Heart right ventricle (tissue), 16 donors: ENCODE measurements at regions not wholly inside any gene's neighbourhood (a gene's known extent, or its start where the extent isn't known, plus 50 kb on each side); places are given as distances from the start of the nearest gene placed in this dataset.

Source experiments
- ATAC-seq, 8 donors: fragments of 200-7000 bp; cut with Tn5 transposase; one replicate each; pipeline ENCODE4 v1.9.1; 2020; ENCODE audit warnings: mild to moderate bottlenecking in 8 of 8, moderate library complexity in 8 of 8, moderate number of reproducible peaks in 1 of 8
- DNase-seq, 2 donors: peaks; one replicate each; pipeline ENCODE4 v3.0.0-alpha.2; 2020
- H3K27ac ChIP-seq, 10 donors: fragments of 200-600 bp; sonication (generic) in 2 of 10; one replicate each; pipeline versions ENCODE4 v1.5.0 to v1.8.0; 2020 to 2022; ENCODE audit warnings: mild to moderate bottlenecking in 3 of 10
- H3K27me3 ChIP-seq, 7 donors: fragments of 200-600 bp; one replicate each; pipeline ENCODE4 v1.8.0; 2021 to 2022; ENCODE audit warnings: mild to moderate bottlenecking in 2 of 7
- H3K36me3 ChIP-seq, 9 donors: fragments of 200-600 bp; sonication (generic) in 1 of 9; one replicate each; pipeline versions ENCODE4 v1.5.0 to v1.8.0; 2020 to 2022; ENCODE audit warnings: mild to moderate bottlenecking in 2 of 9
- H3K4me1 ChIP-seq, 9 donors: fragments of 200-600 bp; sonication (generic) in 1 of 9; one replicate each; pipeline versions ENCODE4 v1.5.0 to v1.8.0; 2020 to 2022; ENCODE audit warnings: mild to moderate bottlenecking in 4 of 9
- H3K4me3 ChIP-seq, 10 donors: fragments of 200-600 bp; sonication (generic) in 2 of 10; one replicate each; pipeline versions ENCODE4 v1.5.0 to v1.8.0; 2020 to 2022; ENCODE audit warnings: mild to moderate bottlenecking in 7 of 10, moderate library complexity in 2 of 10
- H3K9me3 ChIP-seq, 11 donors: fragments of 200-600 bp in 10 of 11; sonication (generic) in 2 of 11; one replicate each; pipeline versions ENCODE4 v1.5.0 to v1.8.0; 2013 to 2022; ENCODE audit warnings: mild to moderate bottlenecking in 2 of 11, control low read depth in 1 of 11, moderate library complexity in 1 of 11
- CTCF ChIP-seq, 9 donors: fragments of 200-600 bp; sonication (generic) in 2 of 9; IDR thresholded peaks; one replicate each; pipeline versions ENCODE4 v1.5.0 to v1.8.0; 2021 to 2022; ENCODE audit warnings: antibody characterized with exemption in 9 of 9, mild to moderate bottlenecking in 5 of 9, moderate library complexity in 1 of 9
- WGBS, 2 donors: extraction: QIAGEN DNeasy Blood & Tissue Kit; methylation state at CpG; one replicate each; pipeline ENCODE4 v1.1.7; 2013; ENCODE audit warnings: inconsistent platforms in 1 of 2; 5-methylcytosine and 5-hydroxymethylcytosine counted together
- intact Hi-C, 10 donors: fragments of 100-400 bp; cut with DNase I; formaldehyde crosslinking; loops; one replicate each; pipeline versions ENCODE4 v1.11.1 to v1.14.2; 2022
- donor health status: Arrhythmogenic right ventricular cardiomyopathy.
- donor health status: ischemic (EF 13 %, LVEDD 7.1; RV severe dilation, severe dysfunction).
- donor health status: healthy with polysubstance abuse.
- donor health status: DM: no; HTN: yes; CAD: no.
- donor health status: DM: no; HTN: no; CAD: no.
- donor health status: ischemic (EF 25% LVEDD 6.9; RV normal size, moderate dysfunction).
- donor health status: ischemic (EF 25% LVEDD 5.7; RV mildly dilated, moderate dysfunction).
- donor health status: healthy.
- donor health status: DM: yes; HTN: yes; CAD: no.
- donor health status: Ischemic cardiomyopathy.
- donor health status: ischemic (EF 35%, LVEDD 5.7; RV mildly dilated, moderate dysfunction).
- donor health status: nonischemic (EF 11% LVEDD 7.7; RV severe dilation, severe dysfunction).
- donor health status: DM: yes; HTN: yes; CAD: no.
- donor health status: PGD.
- donor health status: ischemic (EF 29% LVEDD 5.4; RV normal size, mild dysfunction).
- donor health status: nonischemic (EF 23%, LVEDD 6.1; RV moderate dilation, normal function).

GRCh38 chr4:95674521-95674981 lies 125.8 kb upstream of the UNC5C start:
- no peak for TF ChIP-seq CTCF (IDR thresholded peaks at IDR 0.05)
- DNase-seq (no peak), ATAC-seq (peak in 1 of 8 donors; percentile 20)
- Histone ChIP-seq H3K4me3 (no peak overlapping the region), H3K36me3 (no peaks in the 10 kb centered on the region), H3K4me1 (no peaks in the 10 kb centered on the region), H3K9me3 (peaks cover 0 to 6% (median 0%) of the 10 kb centered on the region in 11 donors), H3K27ac (no peak overlapping the region), H3K27me3 (no peaks in the 10 kb centered on the region)
- 29 to 38% methylated on average over 2 of the region's 2 CpGs for WGBS, 2 donors
- intact Hi-C loops: loop anchor here in 1 of 10 donors (5.0 kb wide), 1 partner anchor 1598 kb away; no protein-coding TSS in a partner anchor

- no peaks in the 10 kb centered on the region for H3K27me3 ChIP-seq
- intact Hi-C loops: loop anchor here in 1 of 10 donors (5.0 kb wide), 1 partner anchor 1599 kb away; no protein-coding TSS in a partner anchor
- no peak for DNase-seq
- 78 to 83% methylated on average over 1 of the region's 1 CpG for WGBS, 2 donors
- peaks cover 0 to 8% (median 0%) of the 10 kb centered on the region in 11 donors for H3K9me3 ChIP-seq
- no peak overlapping the region for H3K27ac ChIP-seq
- H3K36me3 ChIP-seq: no peaks in the 10 kb centered on the region
- H3K4me3 ChIP-seq: no peak overlapping the region
- TF ChIP-seq CTCF (IDR thresholded peaks at IDR 0.05): no peak
- no peaks in the 10 kb centered on the region for H3K4me1 ChIP-seq
- no peak for ATAC-seq
Observed at GRCh38 chr4:95672811-95673210, 124.0 kb upstream of the UNC5C start.

- WGBS, 2 donors: 81 to 82% methylated on average over 3 of the region's 3 CpGs
- intact Hi-C loops: no loop called here
- no peak for TF ChIP-seq CTCF (IDR thresholded peaks at IDR 0.05)
- no peak for ATAC-seq
- Histone ChIP-seq H3K9me3 (peaks cover 0 to 40% (median under 1%) of the 10 kb centered on the region in 11 donors), H3K4me3 (no peak overlapping the region), H3K4me1 (no peaks in the 10 kb centered on the region), H3K27ac (no peak overlapping the region), H3K27me3 (no peaks in the 10 kb centered on the region), H3K36me3 (no peaks in the 10 kb centered on the region)
- DNase-seq: no peak
Observed at GRCh38 chr4:95660719-95661118, 111.9 kb upstream of the UNC5C start.

GRCh38 chr4:95651891-95652290 lies 103.1 kb upstream of the UNC5C start:
- Histone ChIP-seq H3K27ac (no peak overlapping the region), H3K4me3 (no peak overlapping the region), H3K36me3 (no peaks in the 10 kb centered on the region), H3K4me1 (no peaks in the 10 kb centered on the region), H3K9me3 (peaks cover 0 to 24% (median 7%) of the 10 kb centered on the region in 11 donors), H3K27me3 (no peaks in the 10 kb centered on the region)
- TF ChIP-seq CTCF (IDR thresholded peaks at IDR 0.05): no peak
- ATAC-seq: no peak
- intact Hi-C loops: no loop called here
- no peak for DNase-seq
- WGBS, 2 donors: 75 to 91% methylated on average over 1 of the region's 1 CpG
